NCI-H1436 (cell line): ENCODE measurements at regions not wholly inside any gene's neighbourhood (a gene's known extent, or its start where the extent isn't known, plus 50 kb on each side); places are given as distances from the start of the nearest gene placed in this dataset.
"Not testable (repeated sequence)": the region's sequence is repeated elsewhere in the genome, so short reads cannot be mapped to it uniquely, and the experiment has no call there.

Experiments
- DNase-seq: peaks from one replicate; lab custom pipeline; 2025; lab: John Stamatoyannopoulos, UW

- not testable (repeated sequence) for DNase-seq
These were observed 234.9 kb upstream of the CDH11 start for GRCh38 chr16:65356721-65357120.

GRCh38 chr16:65355706-65356105 is 233.8 kb upstream of the CDH11 start:
- DNase-seq = no peak

- DNase-seq = no peak
These were observed 231.3 kb upstream of the CDH11 start for GRCh38 chr16:65353183-65353582.

GRCh38 chr16:65349626-65350025 is 227.8 kb upstream of the CDH11 start:
- DNase-seq = no peak

GRCh38 chr16:65343556-65343955 is 221.7 kb upstream of the CDH11 start:
- no peak for DNase-seq

- no peak for DNase-seq
These were observed 220.5 kb upstream of the CDH11 start for GRCh38 chr16:65342231-65342866.

- DNase-seq = no peak
These were observed 217.2 kb upstream of the CDH11 start for GRCh38 chr16:65339062-65339461.

GRCh38 chr16:65336160-65336559 is 214.3 kb upstream of the CDH11 start:
- DNase-seq = no peak

- DNase-seq = no peak
These were observed 212.2 kb upstream of the CDH11 start for GRCh38 chr16:65334081-65334480.

- no peak for DNase-seq
These were observed 211.4 kb upstream of the CDH11 start for GRCh38 chr16:65333283-65333682.

- no peak for DNase-seq
These were observed 205.5 kb upstream of the CDH11 start for GRCh38 chr16:65327346-65327745.

GRCh38 chr16:65323655-65324237 is 201.9 kb upstream of the CDH11 start:
- no peak for DNase-seq

GRCh38 chr16:65319621-65320231 is 197.9 kb upstream of the CDH11 start:
- DNase-seq = no peak

GRCh38 chr16:65318590-65319257 is 196.9 kb upstream of the CDH11 start:
- DNase-seq = no peak

GRCh38 chr16:65318138-65318537 is 196.3 kb upstream of the CDH11 start:
- no peak for DNase-seq

GRCh38 chr16:65316808-65317207 is 194.9 kb upstream of the CDH11 start:
- no peak for DNase-seq

GRCh38 chr16:65315081-65315780 is 193.4 kb upstream of the CDH11 start:
- no peak for DNase-seq

GRCh38 chr16:65314627-65315008 is 192.8 kb upstream of the CDH11 start:
- DNase-seq = no peak

GRCh38 chr16:65313936-65314626 is 192.2 kb upstream of the CDH11 start:
- DNase-seq = no peak

- DNase-seq = no peak
These were observed 190.9 kb upstream of the CDH11 start for GRCh38 chr16:65312795-65313194.

GRCh38 chr16:65312071-65312470 is 190.2 kb upstream of the CDH11 start:
- no peak for DNase-seq

GRCh38 chr16:65310491-65310890 is 188.6 kb upstream of the CDH11 start:
- DNase-seq = not testable (repeated sequence)
